PC-3 (cell line): ENCODE measurements at regions not wholly inside any gene's neighbourhood (a gene's known extent, or its start where the extent isn't known, plus 50 kb on each side); places are given as distances from the start of the nearest gene placed in this dataset.

ENCODE experiments used
- ATAC-seq: fragments of 200-7000 bp; cut with Tn5 transposase; 2 replicates; pipeline ENCODE4 v1.9.1; 2020; ENCODE audit warnings: mild to moderate bottlenecking, moderate library complexity
- BruUV-seq: library from RNA; stranded (reverse); fragments of 400-500 nt; replicated peaks from 2 replicates; lab custom pipeline; 2021; lab: Mats Ljungman, UMichigan
- CTCF ChIA-PET: fragments of 300-600 bp; sonication (Branson Sonifier 250); formaldehyde crosslinking; loops from one replicate; lab custom pipeline; 2022; ENCODE audit warnings: antibody characterized with exemption; lab: Charles Lee
- POLR2A ChIA-PET: fragments of 300-600 bp; sonication (Branson Sonifier 250); formaldehyde crosslinking; loops from one replicate; lab custom pipeline; 2022; ENCODE audit warnings: antibody characterized with exemption; ENCODE audit not compliant: unreplicated experiment; lab: Charles Lee
- DNase-seq: peaks from one replicate; pipeline ENCODE4 v3.0.0-alpha.2; 2015
- H2AFZ ChIP-seq: fragments of 300-600 bp; sonication (generic); 2 replicates; pipeline ENCODE4 v1.6.0; 2016; ENCODE audit warnings: antibody characterized with exemption, low read length
- H3F3A ChIP-seq: fragments of 300-600 bp; sonication (generic); one replicate; pipeline ENCODE4 v1.6.0; 2017; ENCODE audit warnings: antibody characterized with exemption, low read length, control low read depth, mild to moderate bottlenecking; ENCODE audit not compliant: unreplicated experiment
- H3K27ac ChIP-seq: fragments of 300-600 bp; sonication (generic); 2 replicates; pipeline ENCODE4 v1.5.1; 2016; ENCODE audit warnings: mild to moderate bottlenecking, low read length
- H3K27me3 ChIP-seq: fragments of 300-600 bp; sonication (generic); 2 replicates; pipeline ENCODE4 v1.6.1; 2016; ENCODE audit warnings: low read length, mixed read lengths
- H3K36me3 ChIP-seq: fragments of 300-600 bp; sonication (generic); 2 replicates; pipeline ENCODE4 v1.6.1; 2016; ENCODE audit warnings: low read depth, mixed run types, low read length, mixed read lengths
- H3K4me1 ChIP-seq: fragments of 300-600 bp; sonication (generic); 2 replicates; pipeline ENCODE4 v1.5.1; 2016; ENCODE audit warnings: low read length; ENCODE audit not compliant: insufficient read depth
- H3K4me2 ChIP-seq: fragments of 300-600 bp; sonication (generic); 2 replicates; pipeline ENCODE4 v1.6.0; 2016; ENCODE audit warnings: low read length
- H3K4me3 ChIP-seq: fragments of 300-600 bp; sonication (generic); 2 replicates; pipeline ENCODE4 v1.5.1; 2016; ENCODE audit warnings: mild to moderate bottlenecking, low read length, mixed read lengths
- H3K79me2 ChIP-seq: fragments of 300-600 bp; sonication (generic); 2 replicates; pipeline ENCODE4 v1.6.1; 2017; ENCODE audit warnings: low read length, mixed read lengths
- H3K9ac ChIP-seq: fragments of 300-600 bp; sonication (generic); 2 replicates; pipeline ENCODE4 v1.6.0; 2016; ENCODE audit warnings: mild to moderate bottlenecking, low read length
- H3K9me2 ChIP-seq: fragments of 300-600 bp; sonication (generic); replicated peaks from 2 replicates; pipeline ENCODE4 v1.6.1; 2016; ENCODE audit warnings: mixed run types, low read length, mixed read lengths
- H3K9me3 ChIP-seq: fragments of 300-600 bp; sonication (generic); 2 replicates; pipeline ENCODE4 v1.6.1; 2016; ENCODE audit warnings: low read length, mixed read lengths
- H4K20me1 ChIP-seq: fragments of 300-600 bp; sonication (generic); 2 replicates; pipeline ENCODE4 v1.6.1; 2016; ENCODE audit warnings: low read length, mixed read lengths
- CTCF ChIP-seq: fragments of 300-600 bp; sonication (generic); conservative IDR thresholded peaks from 2 replicates; pipeline ENCODE4 v1.5.1; 2017; ENCODE audit warnings: antibody characterized with exemption, low read depth, mild to moderate bottlenecking, low read length
- EZH2 ChIP-seq: fragments of 300-600 bp; sonication (generic); IDR thresholded peaks from one replicate; pipeline ENCODE4 v1.6.1; 2017; ENCODE audit warnings: antibody characterized with exemption, mild to moderate bottlenecking, low read length; ENCODE audit not compliant: unreplicated experiment
- EZH2phosphoT487 ChIP-seq: fragments of 300-600 bp; sonication (generic); IDR thresholded peaks from 2 replicates; pipeline ENCODE4 v1.6.1; 2018; ENCODE audit warnings: mild to moderate bottlenecking, antibody characterized with exemption, low read length, borderline replicate concordance
- intact Hi-C: fragments of 100-400 bp; cut with micrococcal nuclease; formaldehyde crosslinking; loops from 2 replicates; pipeline ENCODE4 v1.9.0; 2023

DNA sequence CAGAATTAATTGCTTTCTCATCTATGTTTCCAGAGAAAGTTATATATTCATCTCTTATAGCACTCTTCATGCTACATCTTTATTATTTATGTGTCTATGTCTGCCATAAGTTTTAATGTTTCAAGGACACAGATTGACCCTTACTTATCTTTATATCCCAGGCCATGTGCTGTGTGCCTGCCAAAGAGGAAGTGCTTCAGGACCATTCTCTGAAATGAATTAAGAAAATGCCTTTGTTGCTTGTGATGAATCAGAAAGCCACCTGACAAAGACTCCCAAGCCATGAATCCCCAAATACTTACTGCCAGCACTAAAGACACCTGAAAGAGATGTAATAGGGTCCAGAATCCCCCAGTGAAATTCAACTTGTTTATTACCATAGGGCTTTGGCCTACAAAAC lies 342.1 kb upstream of the C1orf87 start:
- H3K9ac ChIP-seq, result no peak overlapping the region
- POLR2A ChIA-PET, result no interaction called here
- intact Hi-C loops, result no loop called here
- ATAC-seq (no peak), DNase-seq (no peak)
- H2AFZ ChIP-seq, result no peak overlapping the region
- no peaks in the 10 kb centered on the region for H3K79me2 ChIP-seq
- no peaks in the 10 kb centered on the region for H4K20me1 ChIP-seq
- no peak overlapping the region for H3K4me2 ChIP-seq
- H3F3A ChIP-seq, result no peaks in the 10 kb centered on the region
- BruUV-seq, result no TSS peak
- H3K9me2 ChIP-seq, result no peaks in the 10 kb centered on the region
- no peaks in the 10 kb centered on the region for H3K36me3 ChIP-seq
- H3K27me3 ChIP-seq, result peaks cover 18% of the 10 kb centered on the region; the same call in 1 of the 2 replicates
- H3K9me3 ChIP-seq, result no peaks in the 10 kb centered on the region
- H3K4me1 ChIP-seq, result no peaks in the 10 kb centered on the region
- TF ChIP-seq EZH2phosphoT487, result no peak
- CTCF ChIA-PET, result no interaction called here
- H3K27ac ChIP-seq, result no peak overlapping the region
- H3K4me3 ChIP-seq, result no peak overlapping the region

DNA sequence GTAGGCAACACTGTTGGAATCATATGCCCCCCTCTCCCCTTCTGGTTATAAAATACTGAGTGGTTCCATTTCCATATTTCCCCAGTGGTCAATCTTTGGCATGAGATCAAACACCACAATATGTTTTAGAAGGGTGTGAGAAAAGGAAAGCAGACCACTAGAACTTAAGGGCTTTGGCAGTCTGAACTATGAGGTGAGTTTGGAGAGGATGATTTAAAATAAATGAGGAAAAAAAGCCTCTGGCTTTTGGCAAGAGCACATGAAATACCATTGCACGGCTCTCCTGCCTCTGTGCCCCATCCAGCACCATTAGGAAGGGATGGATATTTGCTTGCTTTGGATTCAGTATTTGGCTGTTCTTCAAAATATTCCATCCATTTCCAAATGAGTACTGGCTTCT lies 339.5 kb upstream of the C1orf87 start:
- no TSS peak for BruUV-seq
- Histone ChIP-seq H3K9me3 (no peaks in the 10 kb centered on the region), H3K79me2 (no peaks in the 10 kb centered on the region), H3K9me2 (no peaks in the 10 kb centered on the region), H3F3A (no peaks in the 10 kb centered on the region), H3K9ac (no peak overlapping the region), H3K4me1 (no peaks in the 10 kb centered on the region), H2AFZ (no peak overlapping the region), H3K27me3 (peaks cover 24% of the 10 kb centered on the region; the same call in 1 of the 2 replicates), H3K4me2 (no peak overlapping the region), H3K27ac (no peak overlapping the region), H3K36me3 (no peaks in the 10 kb centered on the region), H3K4me3 (no peak overlapping the region), H4K20me1 (no peaks in the 10 kb centered on the region)
- TF ChIP-seq CTCF (no peak), EZH2phosphoT487 (no peak), EZH2 (no peak)
- intact Hi-C loops, result no loop called here
- ChIA-PET POLR2A (no interaction called here), CTCF (no interaction called here)
- no peak for ATAC-seq
- DNase-seq, result no peak

GRCh38 chr1:60411591-60411990 lies 338.0 kb upstream of the C1orf87 start:
- H3K36me3 ChIP-seq, result no peaks in the 10 kb centered on the region
- H3K4me2 ChIP-seq, result no peak overlapping the region
- no peak for TF ChIP-seq EZH2
- TF ChIP-seq EZH2phosphoT487, result no peak
- TF ChIP-seq CTCF, result no peak
- H2AFZ ChIP-seq, result no peak overlapping the region
- POLR2A ChIA-PET, result no interaction called here
- no peaks in the 10 kb centered on the region for H3F3A ChIP-seq
- no peak overlapping the region for H3K27ac ChIP-seq
- no peak for DNase-seq
- H3K79me2 ChIP-seq, result no peaks in the 10 kb centered on the region
- CTCF ChIA-PET, result no interaction called here
- H3K9me3 ChIP-seq, result no peaks in the 10 kb centered on the region
- H4K20me1 ChIP-seq, result no peaks in the 10 kb centered on the region
- no peak overlapping the region for H3K9ac ChIP-seq
- H3K4me3 ChIP-seq, result no peak overlapping the region
- H3K4me1 ChIP-seq, result no peaks in the 10 kb centered on the region
- H3K9me2 ChIP-seq, result no peaks in the 10 kb centered on the region
- H3K27me3 ChIP-seq, result peaks cover 29% of the 10 kb centered on the region; the same call in 1 of the 2 replicates
- no peak for ATAC-seq
- no TSS peak for BruUV-seq
- intact Hi-C loops, result no loop called here
